H1 (cell line): ENCODE measurements at regions not wholly inside any gene's neighbourhood (a gene's known extent, or its start where the extent isn't known, plus 50 kb on each side); places are given as distances from the start of the nearest gene placed in this dataset.

Experiments
- CTCF ChIA-PET: fragments of 300-600 bp; sonication (Branson Sonifier 250); formaldehyde crosslinking; loops from one replicate; lab custom pipeline; 2021; ENCODE audit not compliant: partially characterized antibody; lab: Charles Lee
- POLR2A ChIA-PET: fragments of 300-600 bp; sonication (Branson Sonifier 250); formaldehyde crosslinking; loops from one replicate; lab custom pipeline; 2021; ENCODE audit warnings: inconsistent platforms; ENCODE audit not compliant: partially characterized antibody; lab: Charles Lee
- DNase-seq, 2 experiments: peaks; one replicate each; pipeline versions ENCODE4 v3.0.0 to v3.0.0-alpha.2; 2010 to 2022; ENCODE audit warnings: low spot score in 2 of 2, low read depth in 1 of 2, mixed read lengths in 1 of 2
- FAIRE-seq: peaks from 2 replicates; lab custom pipeline; 2011; peaks lifted over from hg19 to GRCh38; lab: Jason Lieb, UNC
- H2AFZ ChIP-seq: 2 replicates; pipeline ENCODE4 v1.8.1; 2012; ENCODE audit warnings: low read length, inconsistent platforms
- H2AK5ac ChIP-seq: 2 replicates; pipeline ENCODE4 v1.6.1; 2013; ENCODE audit warnings: low read depth, low read length
- H2BK120ac ChIP-seq: replicated peaks from 2 replicates; pipeline ENCODE3; 2013; ENCODE audit warnings: low read depth, low read length, inconsistent platforms
- H2BK12ac ChIP-seq: 2 replicates; pipeline ENCODE4 v1.6.1; 2013; ENCODE audit warnings: low read depth, low read length
- H2BK15ac ChIP-seq: 2 replicates; pipeline ENCODE4 v1.6.1; 2013; ENCODE audit warnings: low read length
- H2BK20ac ChIP-seq: 2 replicates; pipeline ENCODE4 v1.6.1; 2013; ENCODE audit warnings: low read length
- H2BK5ac ChIP-seq: 2 replicates; pipeline ENCODE4 v1.6.1; 2013; ENCODE audit warnings: low read depth, low read length
- H3K14ac ChIP-seq: 2 replicates; pipeline ENCODE4 v1.6.1; 2013; ENCODE audit warnings: inconsistent platforms; ENCODE audit not compliant: insufficient read length
- H3K18ac ChIP-seq: 2 replicates; pipeline ENCODE4 v1.6.1; 2013; ENCODE audit warnings: low read length; ENCODE audit errors: extremely low read depth
- H3K23ac ChIP-seq: 2 replicates; pipeline ENCODE4 v1.6.1; 2013; ENCODE audit warnings: inconsistent platforms; ENCODE audit not compliant: insufficient read length
- H3K23me2 ChIP-seq: 2 replicates; pipeline ENCODE4 v1.6.1; 2013; ENCODE audit warnings: low read depth, low read length
- H3K27ac ChIP-seq: 2 replicates; pipeline ENCODE4 v1.6.1; 2011; ENCODE audit warnings: low read depth, low read length, inconsistent platforms
- H3K27me3 ChIP-seq, 4 experiments: replicated peaks in 1 of 4; 1 replicate in 1 of 4; 2 replicates in 3 of 4; pipeline versions ENCODE4 v1.6.1 to v1.8.1; 2011 to 2013; ENCODE audit warnings: low read length in 3 of 4, mild to moderate bottlenecking in 3 of 4, inconsistent platforms in 2 of 4, mixed read lengths in 2 of 4, moderate library complexity in 1 of 4; ENCODE audit not compliant: control insufficient read depth in 3 of 4, insufficient read depth in 3 of 4; ENCODE audit errors: extremely low read depth in 1 of 4
- H3K36me3 ChIP-seq, 4 experiments: 2 replicates each; pipeline versions ENCODE4 v1.6.1 to v1.8.1; 2011 to 2013; ENCODE audit warnings: mild to moderate bottlenecking in 4 of 4, low read length in 3 of 4, moderate library complexity in 2 of 4, control low read depth in 1 of 4, inconsistent platforms in 1 of 4; ENCODE audit not compliant: insufficient read depth in 4 of 4, control insufficient read depth in 2 of 4
- H3K4ac ChIP-seq: replicated peaks from 2 replicates; pipeline ENCODE3; 2013; ENCODE audit warnings: low read length, low read depth, mixed read lengths, inconsistent platforms; ENCODE audit not compliant: insufficient read length
- H3K4me1 ChIP-seq, 4 experiments: replicated peaks in 1 of 4; 1 replicate in 1 of 4; 2 replicates in 3 of 4; pipeline versions ENCODE4 v1.6.1 to v1.8.1; 2011 to 2013; ENCODE audit warnings: low read length in 3 of 4, inconsistent platforms in 2 of 4, mixed read lengths in 1 of 4; ENCODE audit not compliant: insufficient read depth in 4 of 4, control insufficient read depth in 3 of 4
- H3K4me2 ChIP-seq, 2 experiments: 2 replicates each; pipeline versions ENCODE4 v1.6.1 to v1.8.1; 2011 to 2013; ENCODE audit warnings: low read depth in 2 of 2, low read length in 2 of 2, control low read depth in 1 of 2, inconsistent platforms in 1 of 2, mild to moderate bottlenecking in 1 of 2; ENCODE audit not compliant: insufficient read depth in 1 of 2
- H3K4me3 ChIP-seq, 4 experiments: fragments of 200-600, 300-600 bp in 1 of 4; sonication (generic), shearing (Covaris generic), sonication (Bioruptor Twin) in 1 of 4; 2 replicates each; pipeline versions ENCODE4 v1.5.1 to v1.8.1; 2011 to 2016; ENCODE audit warnings: low read length in 4 of 4, low read depth in 3 of 4, control low read depth in 2 of 4, inconsistent platforms in 2 of 4, mild to moderate bottlenecking in 2 of 4, mixed read lengths in 1 of 4, moderate library complexity in 1 of 4; ENCODE audit not compliant: insufficient read depth in 2 of 4; ENCODE audit errors: extremely low read depth in 1 of 4
- H3K56ac ChIP-seq: replicated peaks from 2 replicates; pipeline ENCODE3; 2013; ENCODE audit warnings: low read depth, mild to moderate bottlenecking, mixed read lengths, low read length, inconsistent platforms; ENCODE audit not compliant: insufficient read length
- H3K79me1 ChIP-seq: 2 replicates; pipeline ENCODE4 v1.6.1; 2013; ENCODE audit warnings: low read depth, low read length, control low read depth
- H3K79me2 ChIP-seq, 2 experiments: 2 replicates each; pipeline versions ENCODE4 v1.6.1 to v1.8.1; 2012 to 2013; ENCODE audit warnings: low read length in 2 of 2, mild to moderate bottlenecking in 2 of 2, inconsistent platforms in 1 of 2; ENCODE audit not compliant: insufficient read depth in 2 of 2, control insufficient read depth in 1 of 2
- H3K9ac ChIP-seq, 4 experiments: replicated peaks in 1 of 4; 1 replicate in 1 of 4; 2 replicates in 3 of 4; pipeline versions ENCODE4 v1.6.1 to v1.8.1; 2011 to 2013; ENCODE audit warnings: low read depth in 3 of 4, low read length in 3 of 4, control low read depth in 2 of 4, mild to moderate bottlenecking in 2 of 4, moderate library complexity in 2 of 4, inconsistent platforms in 1 of 4; ENCODE audit errors: extremely low read depth in 1 of 4
- H3K9me3 ChIP-seq, 2 experiments: 2 replicates each; pipeline versions ENCODE4 v1.6.1 to v1.8.1; 2012 to 2013; ENCODE audit warnings: mild to moderate bottlenecking in 2 of 2, moderate library complexity in 2 of 2, control low read depth in 1 of 2, inconsistent platforms in 1 of 2, low read depth in 1 of 2, low read length in 1 of 2, mixed read lengths in 1 of 2; ENCODE audit not compliant: insufficient read depth in 2 of 2
- H4K20me1 ChIP-seq, 2 experiments: replicated peaks in 1 of 2; 2 replicates each; pipeline versions ENCODE3 to v1.8.1; 2011 to 2013; ENCODE audit warnings: inconsistent platforms in 2 of 2, low read length in 2 of 2, mild to moderate bottlenecking in 1 of 2; ENCODE audit not compliant: insufficient read depth in 2 of 2, control insufficient read depth in 1 of 2
- H4K5ac ChIP-seq: 2 replicates; pipeline ENCODE4 v1.6.1; 2013; ENCODE audit warnings: low read length, low read depth, mixed read lengths, inconsistent platforms; ENCODE audit not compliant: insufficient read length
- H4K8ac ChIP-seq: 2 replicates; pipeline ENCODE4 v1.8.0; 2013; ENCODE audit warnings: mild to moderate bottlenecking, moderate library complexity, low read length, inconsistent platforms; ENCODE audit not compliant: insufficient read depth; ENCODE audit errors: extremely low read depth
- H4K91ac ChIP-seq: replicated peaks from 2 replicates; pipeline ENCODE3; 2013; ENCODE audit warnings: low read length, mixed read lengths, inconsistent platforms; ENCODE audit not compliant: insufficient read length
- CHD1 ChIP-seq: IDR thresholded peaks from 2 replicates; pipeline ENCODE4 v1.6.1; 2012; ENCODE audit warnings: low read depth, low read length, improper control_type of control experiment
- KDM5A ChIP-seq: fragments of 200-600 bp; IDR thresholded peaks from 2 replicates; pipeline ENCODE4 v1.7.1; 2012; ENCODE audit warnings: mild to moderate bottlenecking, low read length, inconsistent platforms, mixed read lengths
- MAFK ChIP-seq: IDR thresholded peaks from 2 replicates; pipeline ENCODE4 v1.6.1; 2012; ENCODE audit warnings: low read depth, mild to moderate bottlenecking, improper control_type of control experiment, low read length
- NRF1 ChIP-seq: IDR thresholded peaks from 2 replicates; pipeline ENCODE4 v1.6.1; 2011; ENCODE audit warnings: mild to moderate bottlenecking, low read depth, low read length, improper control_type of control experiment
- SIRT6 ChIP-seq: IDR thresholded peaks from one replicate; pipeline ENCODE4 v1.7.1; 2012; ENCODE audit warnings: low read length, inconsistent platforms
- SIX5 ChIP-seq: IDR thresholded peaks from 2 replicates; pipeline ENCODE4 v1.6.1; 2011; ENCODE audit warnings: mild to moderate bottlenecking, low read depth, low read length
- SP4 ChIP-seq: IDR thresholded peaks from 2 replicates; pipeline ENCODE4 v1.6.1; 2012; ENCODE audit warnings: low read length, inconsistent platforms
- WGBS, 2 experiments: shearing (Covaris generic) in 1 of 2; methylation state at CpG; one replicate each; pipeline versions ENCODE4 v1.1.6 to v1.1.7; 2013 to 2015; ENCODE audit warnings: low lambda C conversion rate in 2 of 2, mixed read lengths in 2 of 2, inconsistent platforms in 1 of 2, low coverage in 1 of 2, missing lambda C conversion rate in 1 of 2; ENCODE audit not compliant: insufficient replicate concordance in 2 of 2, insufficient coverage in 1 of 2, insufficient read length in 1 of 2; ENCODE audit errors: extremely low coverage in 1 of 2, missing lambda C conversion rate in 1 of 2; 5-methylcytosine and 5-hydroxymethylcytosine counted together

- H2BK12ac ChIP-seq: no peak overlapping the region
- H3K4me3 ChIP-seq: no peak overlapping the region
- no peaks in the 10 kb centered on the region for H3K4me1 ChIP-seq
- H2AFZ ChIP-seq: no peak overlapping the region
- CTCF ChIA-PET: interaction anchor here (0.6 kb wide), 1 partner anchor 755 kb away, joined by 3 read pairs; no protein-coding TSS in a partner anchor
- no peaks in the 10 kb centered on the region; a peak in 1 of 4 replicates for H3K9me3 ChIP-seq
- H2BK120ac ChIP-seq: no peak overlapping the region
- POLR2A ChIA-PET: no interaction called here
- H4K20me1 ChIP-seq: no peaks in the 10 kb centered on the region
- no peak overlapping the region for H3K4ac ChIP-seq
- H3K23ac ChIP-seq: no peak overlapping the region
- H2BK15ac ChIP-seq: no peak overlapping the region
- H3K79me2 ChIP-seq: no peaks in the 10 kb centered on the region
- H2AK5ac ChIP-seq: no peak overlapping the region
- no peaks in the 10 kb centered on the region for H3K23me2 ChIP-seq
- no peak overlapping the region for H3K27ac ChIP-seq
- H2BK20ac ChIP-seq: no peak overlapping the region
- WGBS, 2 experiments: 93% methylated on average over 3 of the region's 3 CpGs; no CpG with 5 or more reads in 1 of the 2 experiments
- DNase-seq (no peak), FAIRE-seq (no peak)
- no peak overlapping the region for H2BK5ac ChIP-seq
- H3K36me3 ChIP-seq: no peaks in the 10 kb centered on the region
- no peaks in the 10 kb centered on the region for H3K27me3 ChIP-seq
- no peak overlapping the region for H4K91ac ChIP-seq
- no peak overlapping the region for H3K18ac ChIP-seq
- no peak overlapping the region for H3K4me2 ChIP-seq
- H3K56ac ChIP-seq: no peak overlapping the region
- H3K14ac ChIP-seq: no peak overlapping the region
- no peaks in the 10 kb centered on the region for H3K79me1 ChIP-seq
- H4K8ac ChIP-seq: no peak overlapping the region
- no peak overlapping the region for H4K5ac ChIP-seq
- H3K9ac ChIP-seq: no peak overlapping the region
- TF ChIP-seq SP4 (no peak), CHD1 (no peak), MAFK (no peak), SIX5 (no peak), NRF1 (no peak), SIRT6 (no peak), KDM5A (no peak)
Observed at GRCh38 chr5:4348423-4348822, 752.8 kb downstream of the IRX1 start.
